Coronary artery (tissue), 2 donors: ENCODE measurements at regions not wholly inside any gene's neighbourhood (a gene's known extent, or its start where the extent isn't known, plus 50 kb on each side); places are given as distances from the start of the nearest gene placed in this dataset.
A peak's percentile ranks its signal among the peaks of the same experiment; 100 is the strongest.

Source experiments
- DNase-seq: peaks from one replicate; pipeline ENCODE4 v3.0.0-alpha.2; 2017; ENCODE audit warnings: low spot score
- H3K27ac ChIP-seq, 2 donors: fragments of 200-600 bp; sonication (generic); one replicate each; pipeline ENCODE4 v1.5.1; 2016 to 2019
- H3K4me3 ChIP-seq: fragments of 200-600 bp; sonication (generic); 2 replicates; pipeline ENCODE4 v1.5.1; 2016; ENCODE audit warnings: mild to moderate bottlenecking, moderate library complexity
- CTCF ChIP-seq: fragments of 200-600 bp; sonication (generic); IDR thresholded peaks from one replicate; pipeline ENCODE4 v1.5.1; 2019; ENCODE audit warnings: antibody characterized with exemption

- TF ChIP-seq CTCF: no peak
- peak overlapping the region in 1 of 2 donors; percentile 60 for H3K27ac ChIP-seq
- H3K4me3 ChIP-seq: no peak overlapping the region
- no peak for DNase-seq
These were observed 414.7 kb upstream of the GHITM start for GRCh38 chr10:83724471-83725241.

GRCh38 chr10:83725567-83725966 lies 413.7 kb upstream of the GHITM start:
- no peak for DNase-seq
- TF ChIP-seq CTCF: no peak
- Histone ChIP-seq H3K4me3 (no peak overlapping the region), H3K27ac (peak overlapping the region in 1 of 2 donors; percentile 60)

- Histone ChIP-seq H3K4me3 (no peak overlapping the region), H3K27ac (no peak overlapping the region)
- TF ChIP-seq CTCF: no peak
- no peak for DNase-seq
These were observed 405.0 kb upstream of the GHITM start for GRCh38 chr10:83734278-83734677.

GRCh38 chr10:83736008-83736407 lies 403.3 kb upstream of the GHITM start:
- no peak for TF ChIP-seq CTCF
- Histone ChIP-seq H3K27ac (no peak overlapping the region), H3K4me3 (no peak overlapping the region)
- DNase-seq: no peak

- no peak overlapping the region for H3K27ac ChIP-seq
These were observed 388.7 kb upstream of the GHITM start for GRCh38 chr10:83750604-83751003.

GRCh38 chr10:83753490-83753889 lies 385.8 kb upstream of the GHITM start:
- Histone ChIP-seq H3K4me3 (no peak overlapping the region), H3K27ac (no peak overlapping the region)
- no peak for TF ChIP-seq CTCF
- no peak for DNase-seq

More at GRCh38 chr10:83750604-83751003, 388.7 kb upstream of the GHITM start:
- no peak overlapping the region for H3K4me3 ChIP-seq
- no peak for DNase-seq
- TF ChIP-seq CTCF: no peak

GRCh38 chr10:83754857-83755256 lies 384.5 kb upstream of the GHITM start:
- TF ChIP-seq CTCF: no peak
- no peak for DNase-seq
- no peak overlapping the region for H3K27ac ChIP-seq
- H3K4me3 ChIP-seq: no peak overlapping the region
